ENCODE measurements at regions not wholly inside any gene's neighbourhood (a gene's known extent, or its start where the extent isn't known, plus 50 kb on each side); places are given as distances from the start of the nearest gene placed in this dataset.

DNA sequence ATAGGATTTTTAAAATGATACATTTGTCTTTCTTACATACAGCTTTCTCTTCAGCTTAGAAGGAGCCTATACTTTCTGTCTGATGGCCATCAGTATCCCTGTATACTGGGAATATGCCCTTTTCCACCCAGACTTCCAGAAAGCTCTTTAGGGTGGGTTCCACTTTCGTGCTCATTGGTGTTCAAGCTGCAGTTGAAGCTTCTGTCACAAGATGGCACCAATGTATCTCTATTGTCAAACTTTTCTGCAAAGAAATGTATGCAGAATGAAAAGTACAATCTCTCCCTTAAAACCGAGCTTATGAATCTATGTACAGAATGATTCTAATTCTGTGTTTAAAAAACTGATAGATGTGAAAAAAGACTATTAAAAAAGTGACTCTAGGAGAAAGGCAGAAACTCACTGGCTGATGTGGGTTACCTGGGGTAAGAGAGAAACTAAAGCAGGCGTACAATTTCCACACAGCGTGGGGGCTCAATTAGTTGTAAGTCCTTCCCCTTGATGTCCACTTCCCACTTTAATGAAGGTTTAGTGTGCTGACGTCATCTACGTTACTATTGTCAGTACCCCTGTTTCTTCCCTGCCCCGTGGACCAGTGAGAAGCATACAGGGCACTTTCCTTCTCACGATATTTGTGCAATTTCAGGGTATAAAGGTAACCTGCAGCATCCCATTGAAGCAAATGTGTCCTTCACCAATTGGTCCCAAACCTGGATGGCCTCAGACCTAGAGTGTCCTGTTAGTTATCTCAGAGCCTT lies 57.3 kb upstream of the TCEAL2 start:
- DNase-seq: peak in 1 of 2 donors; percentile 13

- DNase-seq: no peak
These were observed 61.9 kb upstream of the TCEAL2 start for GRCh38 chrX:102063445-102064074.

DNA sequence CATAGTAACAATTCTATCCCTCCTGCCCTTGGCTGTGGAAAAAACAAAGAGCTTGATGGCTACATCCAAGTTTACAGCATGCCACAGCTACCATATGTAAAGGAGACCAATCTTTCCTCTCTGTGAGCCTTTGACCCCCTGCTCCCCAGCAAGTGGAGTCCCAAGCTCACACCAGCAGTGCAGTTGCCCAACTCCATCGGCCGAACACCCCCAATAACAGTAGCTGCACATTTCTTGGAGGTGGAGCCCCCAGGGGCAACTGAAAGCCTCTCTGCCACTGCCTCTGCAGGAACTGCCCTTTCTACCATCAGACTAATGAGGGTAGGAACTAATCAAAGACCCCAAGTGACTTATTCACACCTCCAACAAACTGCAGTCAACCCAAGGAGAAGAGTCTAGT lies 81.0 kb upstream of the TCEAL2 start:
- DNase-seq: no peak

DNA sequence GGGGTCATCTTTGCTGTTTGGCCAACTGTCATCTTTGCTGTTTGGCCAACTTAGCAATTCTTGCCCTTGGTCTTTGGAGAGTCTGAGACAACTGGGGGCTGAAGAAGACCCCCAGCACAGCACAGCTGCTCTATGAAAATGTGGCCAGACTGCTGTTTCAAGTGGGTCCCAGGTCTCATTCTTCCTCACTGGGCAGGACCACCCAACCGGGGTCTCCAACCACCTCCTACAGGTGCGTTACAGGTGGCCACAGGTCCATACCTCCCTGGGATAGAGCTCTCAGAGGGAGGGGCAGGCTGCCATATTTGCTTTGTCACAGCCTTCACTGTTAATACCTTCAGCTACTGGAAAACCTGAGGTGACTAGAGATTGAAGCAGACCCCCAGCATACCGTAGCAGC lies 82.1 kb upstream of the TCEAL2 start:
- no peak for DNase-seq

DNA sequence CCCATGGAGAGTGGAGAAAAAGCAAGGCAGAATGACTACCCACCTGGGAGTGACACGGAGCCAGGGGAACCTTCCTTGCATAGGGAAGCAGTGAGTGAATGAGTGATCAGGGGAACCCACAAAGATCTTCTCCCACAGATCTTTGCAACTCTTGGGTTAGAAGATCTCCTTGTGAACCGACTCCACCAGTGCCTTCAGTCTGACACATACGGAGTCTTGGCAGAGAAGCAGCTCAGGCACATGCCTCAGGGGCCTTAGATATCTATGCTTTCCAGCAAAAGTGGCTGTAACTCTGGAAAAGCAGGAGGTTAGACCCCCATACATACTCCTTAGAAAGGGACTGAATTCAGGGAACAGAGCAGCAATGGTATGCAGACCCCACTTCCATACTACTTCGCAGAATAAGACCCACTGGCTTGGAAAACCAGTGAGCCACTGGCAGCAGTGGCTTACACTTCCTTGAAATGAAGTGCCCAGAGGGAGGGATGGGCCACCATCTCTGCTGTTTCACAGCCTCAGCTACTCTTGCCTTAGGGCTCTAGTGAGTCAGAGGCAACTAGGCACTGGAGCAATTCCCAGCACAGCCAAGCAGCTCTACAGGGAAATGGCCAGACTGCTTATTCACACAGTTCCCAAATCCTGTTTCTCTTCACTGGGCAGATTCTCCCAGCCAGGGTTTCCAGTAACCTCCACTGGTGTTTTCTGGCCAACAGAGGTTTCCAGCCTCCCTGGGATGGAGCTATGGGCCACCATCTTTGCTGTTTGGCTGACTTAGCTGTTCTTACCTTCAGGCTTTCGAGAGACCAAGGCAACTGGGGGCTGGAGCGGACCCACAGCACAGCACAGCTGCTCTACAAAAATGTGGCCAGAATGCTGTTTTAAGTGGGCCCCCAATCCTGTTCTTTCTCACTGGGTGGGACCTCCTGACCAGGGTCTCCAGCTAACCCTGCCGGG lies 82.8 kb upstream of the TCEAL2 start:
- DNase-seq: no peak

GRCh38 chrX:102029026-102029425 lies 96.5 kb upstream of the TCEAL2 start:
- DNase-seq: no peak

- DNase-seq: no peak
These were observed 86.4 kb upstream of the ZMAT1 start for GRCh38 chrX:102018208-102018607.

DNA sequence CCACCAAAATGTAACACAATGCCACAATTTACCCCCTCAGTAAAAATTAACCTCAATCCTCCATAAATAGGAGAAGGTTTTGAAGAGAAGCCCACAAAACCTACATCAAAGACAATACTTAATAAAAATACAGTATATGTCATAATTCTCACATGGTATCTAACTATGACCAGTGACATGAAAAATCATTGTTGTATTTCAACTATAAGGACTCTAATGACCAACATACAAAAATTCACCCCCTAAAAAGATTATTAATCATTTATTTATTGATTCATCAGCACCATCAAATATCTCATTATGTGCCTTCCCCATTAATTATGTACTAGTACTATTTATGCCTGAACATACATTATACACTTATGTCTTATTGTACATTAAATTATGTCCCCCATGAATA lies 77.1 kb upstream of the ZMAT1 start:
- no peak for DNase-seq

- DNase-seq: no peak
These were observed 68.1 kb upstream of the ZMAT1 start for GRCh38 chrX:101999644-102000539.

DNA sequence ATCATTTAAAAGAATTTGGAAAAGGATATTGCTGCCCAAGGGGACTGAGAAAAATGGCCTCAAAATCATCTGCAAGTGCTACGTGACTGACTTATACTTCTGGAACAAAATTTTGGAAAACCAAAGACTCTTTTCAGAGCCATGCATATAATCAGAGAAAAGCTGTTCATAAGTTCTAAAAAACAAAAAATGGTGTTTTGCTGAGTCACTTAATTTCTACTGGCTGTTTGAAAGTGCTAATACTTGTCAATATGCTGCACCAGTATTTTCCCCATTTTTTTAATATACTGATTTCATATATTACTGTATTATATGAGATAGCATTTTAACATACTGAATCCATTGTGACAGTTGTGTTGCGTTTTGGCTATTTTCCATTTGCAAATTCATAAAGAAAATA lies 61.5 kb upstream of the ZMAT1 start:
- DNase-seq: no peak

- no peak for DNase-seq
These were observed 54.8 kb upstream of the ZMAT1 start for GRCh38 chrX:101986586-101986985.

Data from inflammatory macrophage treated with lipopolysaccharide for 1 hour (primary cell).